Activated CD4-positive, alpha-beta T cell treated with anti-CD3 and anti-CD28 coated beads, Interleukin-2, amount 50 U/mL, for 1 hour (primary cell): ENCODE measurements at regions not wholly inside any gene's neighbourhood (a gene's known extent, or its start where the extent isn't known, plus 50 kb on each side); places are given as distances from the start of the nearest gene placed in this dataset.

Experiments
- DNase-seq: peaks from one replicate; pipeline ENCODE4 v3.0.0-alpha.2; 2020

GRCh38 chr18:24995056-24995455 is 356.9 kb downstream of the ZNF521 start:
- no peak for DNase-seq

DNA sequence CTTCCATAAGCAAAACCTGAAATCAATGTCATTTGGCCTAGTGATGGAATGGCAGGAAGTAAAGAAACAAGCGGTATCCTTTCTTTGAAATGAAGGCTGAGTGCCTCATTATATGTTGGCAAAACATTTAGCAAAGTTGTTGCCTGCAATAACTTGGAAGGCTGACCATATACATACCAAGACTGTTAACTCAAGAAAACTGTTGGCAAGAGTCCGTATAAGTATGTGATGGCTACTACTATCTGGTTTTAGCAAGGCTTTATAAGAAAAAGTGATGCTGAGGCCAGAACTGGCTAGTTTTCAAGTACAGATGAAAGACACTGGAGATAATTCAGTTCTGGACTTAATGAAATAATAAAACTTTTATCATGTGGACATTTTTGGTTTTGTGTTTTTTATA is 356.2 kb downstream of the ZNF521 start:
- no peak for DNase-seq

DNA sequence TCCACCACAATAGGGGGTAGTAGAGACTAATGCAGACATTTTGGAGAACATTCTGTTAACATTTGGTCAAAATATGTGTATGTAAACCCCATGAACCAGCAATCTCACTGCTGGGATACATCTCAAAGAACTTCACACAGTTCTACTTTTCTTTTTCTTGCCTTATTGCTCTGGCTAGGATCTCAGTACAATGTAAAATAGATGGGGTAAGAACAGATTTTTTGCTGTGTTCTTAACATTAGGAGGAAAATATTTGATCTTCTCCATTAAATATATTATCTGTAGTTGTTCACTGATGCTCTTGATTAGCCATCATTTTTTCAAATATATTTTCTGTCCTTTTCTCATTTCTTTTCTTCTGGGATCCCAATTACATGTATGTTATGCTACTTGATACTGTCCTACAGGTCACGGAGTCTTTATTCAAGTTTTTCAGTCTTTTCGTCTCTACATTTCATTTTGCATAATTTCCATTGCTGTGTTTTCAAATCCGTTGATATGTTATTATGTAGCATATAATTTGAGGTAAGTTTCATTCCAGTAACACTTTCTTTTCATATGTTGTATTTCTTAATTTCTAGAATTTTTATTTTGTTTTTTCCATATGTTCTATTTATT is 352.2 kb downstream of the ZNF521 start:
- no peak for DNase-seq

GRCh38 chr18:25001803-25002202 is 350.2 kb downstream of the ZNF521 start:
- DNase-seq = no peak

DNA sequence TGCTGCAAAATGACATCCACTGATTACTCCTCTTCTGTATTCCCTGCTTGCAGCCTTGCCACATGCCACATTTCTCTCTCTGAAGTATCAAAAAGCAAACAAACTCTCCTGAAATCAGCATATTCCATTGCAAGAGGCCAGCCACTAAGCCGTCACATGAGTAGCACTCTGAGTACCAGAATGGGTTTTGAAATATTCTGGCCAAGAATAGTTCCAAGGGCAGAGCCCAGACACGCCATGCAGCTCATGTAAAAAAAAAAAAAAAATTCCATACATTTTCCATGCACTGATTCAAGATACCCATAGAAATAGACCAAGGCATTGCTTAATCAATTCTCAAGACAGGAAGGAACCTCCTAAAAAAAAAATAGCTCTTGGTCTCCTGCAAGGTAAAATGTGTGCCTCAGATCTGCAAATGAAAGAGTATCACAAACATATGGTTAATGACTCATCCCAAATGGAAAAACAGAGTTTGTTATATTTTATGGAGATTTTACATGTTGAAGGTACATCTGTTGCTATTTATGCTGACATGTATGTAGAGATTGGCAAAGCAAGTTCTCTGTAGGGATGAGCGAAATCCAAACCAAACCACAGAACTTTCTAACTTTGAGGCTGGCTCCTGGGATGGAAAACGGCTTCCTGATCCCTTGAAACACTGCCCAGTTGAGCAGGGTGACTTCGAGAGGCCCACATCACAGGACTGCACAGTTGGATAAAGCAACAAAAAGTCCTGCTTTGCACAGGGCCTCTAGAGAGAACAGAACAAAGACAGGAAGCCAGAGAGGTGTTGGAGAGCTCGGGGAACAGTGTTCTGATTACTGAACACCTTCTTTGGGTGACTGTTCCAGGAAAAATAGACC is 346.2 kb downstream of the ZNF521 start:
- DNase-seq = no peak

- DNase-seq = no peak
Measured at GRCh38 chr18:25010623-25011374, 341.2 kb downstream of the ZNF521 start.
